ENCODE measurements at regions not wholly inside any gene's neighbourhood (a gene's known extent, or its start where the extent isn't known, plus 50 kb on each side); places are given as distances from the start of the nearest gene placed in this dataset.

DNA sequence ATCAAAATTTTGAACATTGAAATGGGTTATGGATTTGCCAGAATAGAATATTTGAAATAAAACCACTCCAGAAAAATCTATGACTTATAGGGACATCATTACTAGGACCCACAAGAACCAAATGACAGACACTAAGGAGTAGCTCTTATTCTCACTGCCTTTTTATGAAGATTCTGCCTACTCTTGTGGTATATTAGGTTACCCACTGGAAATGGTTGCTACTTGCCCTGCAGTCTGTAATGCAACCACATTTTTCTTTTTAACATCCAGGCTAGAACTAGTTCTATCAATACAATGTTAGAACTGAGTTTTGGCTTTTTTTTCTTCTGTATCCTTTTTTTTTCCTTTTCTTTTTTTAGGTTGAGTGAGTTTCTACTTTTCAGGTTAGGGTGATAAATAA lies 158.9 kb downstream of the PPP1R2C start:
- DNase-seq (ENCODE audit: low spot score), result no peak

DNA sequence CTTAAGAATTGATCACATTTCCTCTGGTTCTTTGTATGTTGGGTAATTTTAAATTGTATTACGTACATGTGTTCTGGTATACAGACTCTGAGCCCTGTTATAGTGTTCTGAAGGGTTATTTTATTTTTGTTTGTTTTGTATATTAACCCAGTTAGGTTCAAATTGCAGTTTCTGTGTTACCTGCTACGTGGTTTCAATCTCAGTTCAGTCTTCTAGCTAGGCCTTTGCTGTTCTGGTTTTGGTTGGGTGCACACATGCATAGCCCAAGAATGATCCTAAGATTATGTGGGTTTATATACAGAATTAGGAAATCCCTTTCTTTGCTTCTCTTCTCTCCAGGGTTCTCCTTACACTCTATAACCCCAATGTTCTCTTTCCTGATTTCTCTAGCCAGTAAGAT lies 161.0 kb downstream of the PPP1R2C start:
- DNase-seq (ENCODE audit: low spot score), result no peak

DNA sequence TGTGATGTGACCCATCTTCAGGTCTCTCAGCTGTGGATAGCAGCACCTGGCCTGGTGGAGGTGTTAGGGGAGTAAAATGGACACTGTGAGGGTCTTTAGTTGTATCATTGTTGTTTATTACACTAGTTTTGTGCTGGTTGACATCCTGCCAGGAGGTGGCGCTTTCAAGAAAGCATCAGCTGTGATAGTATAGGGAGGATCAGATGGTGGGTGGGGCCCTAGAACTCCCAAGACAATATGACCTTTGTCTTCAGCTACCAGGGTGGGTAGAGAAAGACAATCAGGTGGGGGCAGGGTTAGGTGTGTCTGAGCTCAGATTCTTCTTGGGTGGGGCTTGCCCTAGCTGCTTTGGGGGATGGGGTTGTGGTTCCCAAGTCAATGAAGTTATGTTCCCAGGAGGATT lies 162.8 kb downstream of the PPP1R2C start:
- peak; percentile 2 for DNase-seq (ENCODE audit: low spot score)

DNA sequence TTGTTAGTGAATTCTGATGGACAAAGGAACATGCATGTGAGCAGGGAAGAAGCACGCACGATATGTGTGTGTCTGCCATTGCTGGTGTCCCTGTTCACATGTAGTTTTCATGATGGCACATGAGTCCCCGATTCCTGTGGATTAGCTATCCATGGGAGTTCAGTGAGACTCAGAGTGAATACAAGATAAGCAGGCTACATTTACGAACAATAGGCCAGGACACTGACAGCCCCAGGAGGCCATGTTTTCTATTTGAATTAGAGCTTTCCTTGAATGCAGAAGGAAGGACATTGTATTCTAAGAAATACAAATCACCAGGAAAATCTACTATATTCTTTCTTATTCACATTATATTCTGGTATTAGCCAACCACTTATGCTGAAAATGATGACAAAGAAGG lies 171.4 kb downstream of the PPP1R2C start:
- DNase-seq (ENCODE audit: low spot score), result no peak

DNA sequence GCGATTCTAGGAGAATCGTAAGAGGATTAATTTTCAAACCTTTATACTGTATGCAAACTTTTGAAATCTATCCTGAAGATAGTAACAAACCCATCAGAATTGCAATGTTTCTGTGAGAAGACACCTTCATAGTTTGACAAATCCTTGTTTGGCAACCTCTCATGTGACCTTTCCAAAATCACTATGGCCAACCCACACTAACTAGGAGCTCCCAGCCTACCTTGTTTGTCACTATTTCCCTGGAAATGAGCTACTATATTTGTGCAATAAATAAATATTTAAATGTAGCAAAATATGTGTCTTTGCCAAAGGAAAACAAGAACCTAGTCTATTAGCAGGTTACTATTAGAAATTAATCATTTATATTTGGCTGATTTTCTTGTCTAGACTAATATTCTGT lies 173.7 kb downstream of the PPP1R2C start:
- DNase-seq (ENCODE audit: low spot score), result no peak

DNA sequence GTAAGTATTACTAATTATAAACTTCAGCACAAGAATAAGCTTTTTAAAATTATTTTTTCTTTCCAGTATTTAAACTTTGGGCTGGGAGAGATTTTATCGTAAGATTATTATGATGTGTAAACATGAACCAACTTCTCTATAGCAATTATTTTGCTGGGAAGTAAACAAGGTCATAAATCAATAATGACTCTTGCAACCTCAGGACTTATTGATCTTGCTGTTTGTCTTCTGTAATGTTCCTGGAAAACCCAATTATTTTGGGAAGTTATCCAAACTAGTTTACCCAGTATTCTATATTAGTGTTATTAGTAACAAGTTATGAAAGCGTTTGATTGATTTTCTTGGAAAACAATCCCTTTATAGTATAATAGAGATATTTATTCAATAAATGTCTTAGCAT lies 174.9 kb downstream of the PPP1R2C start:
- no peak for DNase-seq (ENCODE audit: low spot score)

DNA sequence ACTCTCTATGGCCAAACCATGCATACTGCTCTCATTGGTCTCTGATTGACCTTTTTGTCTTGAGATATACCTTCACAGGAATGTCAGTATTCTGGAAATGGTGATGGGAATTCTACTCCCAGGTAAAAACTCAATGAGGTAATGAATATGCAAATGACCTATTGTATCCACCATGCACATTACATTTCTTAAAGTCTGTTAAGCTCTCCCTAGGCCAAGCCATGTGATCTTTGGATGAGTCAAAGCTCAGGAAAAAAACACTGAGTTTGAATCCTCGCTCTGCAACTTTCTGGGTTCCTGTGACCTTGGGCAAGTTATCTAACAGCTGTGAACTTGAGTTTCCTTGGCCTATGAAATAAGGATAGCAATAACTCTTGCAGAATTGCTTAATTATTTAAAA lies 175.4 kb downstream of the PPP1R2C start:
- no peak for DNase-seq (ENCODE audit: low spot score)

DNA sequence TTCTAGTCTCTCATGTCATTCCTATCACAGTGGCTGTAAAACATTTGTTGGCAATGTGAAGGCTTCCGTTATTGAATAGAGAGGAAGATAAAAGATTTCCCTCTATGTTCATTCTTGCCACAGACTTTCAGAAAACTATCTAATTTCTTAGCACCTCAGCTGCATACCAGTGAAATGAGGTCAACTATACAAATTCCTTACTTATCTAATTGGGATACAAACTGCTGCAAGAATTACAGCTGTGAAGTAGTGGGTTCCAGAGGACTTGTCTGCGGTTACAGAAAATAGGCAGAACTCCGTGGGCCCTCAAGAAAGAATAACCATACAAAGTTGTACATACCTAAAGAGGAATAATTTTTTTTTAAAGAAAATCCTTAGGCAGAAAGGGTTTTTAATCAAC lies 175.8 kb downstream of the PPP1R2C start:
- DNase-seq (ENCODE audit: low spot score), result no peak

DNA sequence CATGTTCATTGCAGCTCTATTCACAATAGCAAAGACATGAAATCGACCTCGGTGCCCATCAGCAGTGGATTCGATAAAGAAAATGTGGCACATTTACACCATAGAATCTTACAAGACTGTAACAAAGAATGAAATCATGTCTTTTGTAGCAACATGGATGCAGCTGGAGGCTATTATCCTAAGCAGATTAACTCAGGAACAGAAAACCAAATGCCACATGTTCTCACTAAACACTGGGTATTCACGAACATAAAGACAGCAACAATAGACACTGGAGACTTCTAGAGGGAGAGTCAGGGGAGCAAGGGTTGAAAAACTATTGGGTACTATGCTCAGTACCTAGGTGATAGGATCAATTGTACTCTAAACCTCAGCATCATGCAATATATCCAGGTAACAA lies 180.5 kb downstream of the PPP1R2C start:
- no peak for DNase-seq (ENCODE audit: low spot score)

DNA sequence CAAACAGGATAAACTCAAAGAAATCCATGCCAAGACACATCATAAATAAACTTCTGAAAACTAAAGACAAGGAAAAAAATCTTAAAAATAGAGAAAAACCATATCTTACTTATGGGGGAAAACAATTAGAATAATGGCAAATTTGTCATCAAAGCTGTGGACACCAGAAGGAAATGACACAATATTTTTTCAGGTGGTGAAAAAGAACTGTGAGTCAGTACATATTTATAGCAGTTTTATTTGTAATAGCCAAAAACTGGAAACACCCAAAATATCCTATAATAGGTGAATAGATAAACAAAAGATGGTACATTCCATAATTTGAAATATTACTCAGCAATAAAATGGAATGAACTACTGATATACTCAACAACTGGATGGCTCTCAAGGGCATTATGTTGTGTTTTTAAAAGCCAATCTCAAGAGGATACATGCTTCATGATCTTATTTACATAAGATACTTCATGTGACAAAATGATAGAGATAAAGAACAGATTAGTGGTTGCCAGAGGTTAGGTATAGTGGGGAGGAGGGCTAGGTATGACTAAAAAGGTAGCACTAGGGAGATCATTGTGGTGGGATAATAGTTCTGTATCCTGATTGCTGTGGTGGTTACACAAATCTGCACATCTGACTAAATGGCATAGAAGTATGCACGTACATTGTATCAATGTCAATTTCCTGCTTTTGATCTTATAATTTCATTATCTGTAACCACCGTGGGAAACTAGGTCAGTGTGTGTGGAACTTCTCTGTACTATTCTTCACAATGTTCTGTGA lies 191.9 kb downstream of the PPP1R2C start:
- no peak for DNase-seq (ENCODE audit: low spot score)

DNA sequence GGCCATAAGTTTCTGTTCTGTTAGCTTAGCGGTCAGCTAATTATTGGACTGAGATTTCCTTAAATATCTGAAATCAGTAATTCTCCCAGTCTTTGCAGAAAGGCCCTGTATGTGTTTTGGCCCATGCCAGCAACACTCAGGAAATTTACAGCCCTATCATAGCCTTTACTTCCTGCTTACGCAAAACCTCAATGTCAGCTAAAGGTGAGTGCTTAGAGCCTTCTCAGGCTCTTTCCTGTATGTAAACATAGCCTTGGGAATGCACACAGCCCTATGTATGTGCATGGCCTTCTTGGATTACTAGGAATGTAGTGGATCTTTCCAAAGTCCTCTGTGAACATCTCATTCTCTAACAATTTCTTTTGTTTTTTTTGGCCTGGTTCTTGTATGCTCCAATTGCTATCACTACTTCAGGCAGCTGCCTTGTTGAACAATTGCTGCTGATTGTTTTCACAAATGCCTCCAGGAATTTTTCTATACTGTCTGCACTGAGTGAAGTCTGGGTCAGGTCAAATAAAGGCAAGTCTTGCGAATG lies 200.0 kb downstream of the PPP1R2C start:
- DNase-seq (ENCODE audit: low spot score), result no peak

DNA sequence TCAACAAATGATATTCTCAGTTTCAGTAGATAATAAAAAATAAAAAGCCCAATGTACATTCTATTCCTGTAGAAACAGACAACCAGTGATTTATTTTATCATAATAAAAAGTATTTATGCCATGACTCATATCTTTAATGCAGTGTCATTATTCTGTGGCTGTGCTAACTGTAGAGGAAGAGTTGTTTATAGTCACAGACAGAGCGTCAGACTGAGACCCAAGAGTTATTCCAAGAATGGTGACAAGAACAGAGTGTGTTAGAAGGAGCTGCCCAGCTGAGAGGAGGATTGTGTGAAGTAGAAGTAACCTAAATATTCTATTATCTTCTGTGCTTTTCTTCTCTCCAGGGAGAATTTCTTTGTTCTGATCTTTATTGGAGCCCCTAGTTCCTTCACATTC lies 210.7 kb downstream of the PPP1R2C start:
- no peak for DNase-seq (ENCODE audit: low spot score)

DNA sequence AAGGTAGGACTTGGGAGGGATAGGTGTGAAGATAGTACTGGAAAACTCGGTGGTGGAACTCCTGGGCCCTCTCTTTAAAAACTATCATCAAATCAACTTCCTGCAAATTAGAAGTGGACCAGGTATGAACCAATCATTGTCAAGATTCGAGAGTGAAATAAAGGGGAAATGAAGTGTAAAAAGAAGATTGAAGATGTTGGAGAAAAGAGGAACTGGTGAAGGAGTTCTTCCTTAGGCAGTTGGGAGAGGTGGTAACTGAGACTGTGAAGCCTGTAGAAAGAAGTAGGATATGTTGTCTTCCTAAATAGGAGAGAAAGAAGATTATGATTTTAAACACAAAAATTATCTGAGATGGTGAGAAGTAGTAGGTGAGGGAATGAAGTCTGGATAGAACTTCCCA lies 212.2 kb downstream of the PPP1R2C start:
- DNase-seq (ENCODE audit: low spot score), result no peak

DNA sequence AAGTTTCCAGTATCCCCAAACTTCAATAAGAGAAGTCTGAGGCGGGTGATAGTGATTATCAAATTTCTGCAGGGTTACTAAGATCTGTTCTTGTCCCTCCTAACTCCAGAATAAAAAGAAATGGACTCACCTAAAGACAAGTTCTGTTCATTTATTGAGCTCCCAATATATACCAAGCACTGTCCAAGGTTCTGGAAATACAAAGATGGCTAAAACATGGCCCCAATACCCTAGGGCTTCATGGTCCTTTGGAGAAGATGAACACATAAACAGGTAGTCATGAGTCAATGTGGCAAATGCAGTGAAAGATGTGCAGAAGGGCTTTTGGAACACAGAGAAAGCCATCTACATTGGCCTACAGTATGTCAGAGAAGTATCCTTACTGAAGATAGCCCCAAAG lies 231.2 kb downstream of the PPP1R2C start:
- no peak for DNase-seq (ENCODE audit: low spot score)

DNA sequence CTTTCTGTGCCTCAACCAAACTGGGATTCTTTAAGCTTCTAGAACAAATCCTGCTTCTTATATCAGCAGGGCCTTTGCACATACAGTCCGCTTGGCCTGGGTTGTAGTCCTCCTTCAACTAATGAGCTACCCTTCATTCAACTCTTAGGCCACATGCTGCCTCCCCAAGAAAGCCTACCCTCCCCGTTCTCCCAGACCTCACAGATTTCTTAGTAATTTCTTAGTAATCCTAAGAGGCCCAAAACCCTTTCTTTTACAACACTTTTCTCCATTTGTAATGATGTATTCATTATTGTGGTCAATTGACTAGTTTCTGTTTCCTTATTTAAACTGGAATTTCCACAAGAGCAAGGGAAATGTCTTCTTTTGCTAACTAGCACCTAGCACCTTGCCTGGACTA lies 233.1 kb downstream of the PPP1R2C start:
- no peak for DNase-seq (ENCODE audit: low spot score)

DNA sequence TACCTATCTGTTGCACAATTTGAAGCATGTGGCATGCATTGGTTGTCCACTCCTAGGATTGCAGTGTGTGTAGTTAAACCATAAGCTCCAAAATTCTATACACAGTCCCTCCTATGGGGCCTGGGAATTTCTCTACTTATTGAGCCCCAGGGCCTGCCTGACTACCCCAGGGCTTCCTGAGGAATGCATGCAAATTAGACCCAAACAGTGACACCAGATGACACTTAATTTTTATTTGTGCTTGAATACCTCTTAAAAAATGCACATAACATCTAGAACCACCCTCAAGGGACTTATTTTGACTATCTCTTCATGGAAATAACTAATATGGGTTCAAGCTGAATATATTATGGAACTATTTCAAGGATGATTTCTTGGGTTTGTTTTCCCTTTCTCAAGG lies 236.4 kb downstream of the PPP1R2C start:
- DNase-seq (ENCODE audit: low spot score), result no peak

DNA sequence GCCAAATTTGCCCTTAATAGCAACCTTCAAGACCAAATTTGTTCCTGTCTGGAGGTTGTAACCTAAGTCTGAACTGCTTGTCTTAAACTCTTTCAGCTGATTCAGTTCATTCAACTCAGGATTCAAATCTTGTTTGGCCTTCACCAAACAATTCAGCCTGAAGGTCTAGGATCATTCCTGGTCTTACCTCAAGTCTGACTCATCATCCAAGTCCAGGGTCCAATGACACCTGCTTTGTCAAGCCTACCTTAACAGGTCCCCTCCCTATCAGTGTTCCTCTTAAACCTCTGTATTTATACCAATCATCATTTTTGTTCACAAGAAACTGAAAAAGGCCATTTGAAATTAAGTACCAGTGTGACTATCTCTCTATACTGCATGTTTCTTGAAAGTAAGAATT lies 237.8 kb downstream of the PPP1R2C start:
- no peak for DNase-seq (ENCODE audit: low spot score)

DNA sequence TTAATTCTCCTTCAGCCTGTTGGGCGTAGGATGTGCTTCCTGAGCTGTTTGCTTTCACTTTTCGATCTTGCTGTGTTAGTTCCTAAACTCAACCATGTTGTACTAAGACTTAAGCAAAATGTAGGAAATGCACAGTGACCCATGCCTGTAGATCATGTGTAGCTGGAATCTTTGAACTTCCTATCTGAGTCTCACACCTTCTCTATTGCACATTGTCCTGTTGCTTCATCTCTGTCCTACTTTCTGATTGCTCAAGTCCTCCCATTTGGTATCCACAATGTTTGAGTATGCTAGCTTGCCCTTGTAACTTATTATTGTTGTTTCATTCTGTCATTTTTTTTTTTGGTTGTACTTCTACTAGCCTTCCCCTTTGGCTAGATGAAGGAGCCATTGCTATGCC lies 239.6 kb downstream of the PPP1R2C start:
- DNase-seq (ENCODE audit: low spot score), result no peak

DNA sequence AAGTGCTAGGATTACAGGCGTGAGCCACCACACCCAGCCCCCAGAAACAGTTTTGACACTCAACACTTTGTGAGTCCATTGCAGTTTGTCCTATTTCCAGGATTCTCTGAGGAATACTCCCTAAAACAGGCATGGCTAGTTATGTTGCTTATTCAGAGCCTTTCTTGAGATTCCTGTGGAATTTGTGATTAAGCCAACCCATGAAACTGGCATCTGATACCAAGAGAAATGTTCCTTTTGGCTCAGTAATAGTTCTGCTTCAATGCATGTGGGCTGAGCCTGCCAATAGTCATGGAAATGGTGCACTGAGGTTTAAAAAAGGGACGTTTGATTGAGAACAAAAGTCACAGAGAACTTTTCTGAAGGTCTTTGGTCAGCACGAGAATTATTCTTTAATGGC lies 241.7 kb downstream of the PPP1R2C start:
- no peak for DNase-seq (ENCODE audit: low spot score)

DNA sequence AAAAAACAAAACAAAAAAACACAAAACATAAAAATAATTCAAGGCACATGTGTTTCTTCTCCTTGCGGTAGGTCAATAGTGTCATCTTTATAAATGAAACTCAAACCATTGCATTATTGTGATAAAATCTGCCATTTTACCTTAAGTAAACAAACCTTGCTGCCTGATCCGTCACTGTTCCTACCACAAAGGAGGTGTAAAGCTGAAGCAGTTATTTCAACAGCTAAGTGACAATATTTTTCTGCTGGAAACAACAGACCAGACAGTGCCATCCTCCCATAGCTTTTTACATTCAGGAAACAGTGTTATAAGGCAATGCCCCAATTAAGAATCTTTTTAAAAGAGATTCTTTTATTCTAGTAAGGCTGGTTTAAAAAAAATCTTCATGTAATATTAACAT lies 242.7 kb downstream of the PPP1R2C start:
- no peak for DNase-seq (ENCODE audit: low spot score)

DNA sequence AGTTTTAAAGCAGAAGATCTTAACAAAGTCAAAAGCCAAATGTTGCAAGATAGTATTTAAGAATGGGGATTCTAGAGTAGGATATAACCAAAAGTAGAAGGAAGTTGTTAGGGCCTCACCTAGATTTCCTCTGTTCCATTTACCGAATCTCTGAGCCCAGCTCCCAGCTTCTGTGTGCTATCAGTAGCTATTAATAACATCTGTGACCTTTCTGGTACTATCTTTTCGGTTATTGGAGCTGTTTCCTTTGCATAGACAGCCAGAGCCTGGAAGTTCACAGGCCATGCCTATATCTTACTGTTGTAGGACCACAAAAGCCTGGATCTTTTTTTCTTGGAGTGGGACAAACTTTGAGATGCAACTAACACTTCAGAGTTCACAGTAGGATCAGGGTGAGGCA lies 244.2 kb downstream of the PPP1R2C start:
- DNase-seq (ENCODE audit: low spot score), result no peak

DNA sequence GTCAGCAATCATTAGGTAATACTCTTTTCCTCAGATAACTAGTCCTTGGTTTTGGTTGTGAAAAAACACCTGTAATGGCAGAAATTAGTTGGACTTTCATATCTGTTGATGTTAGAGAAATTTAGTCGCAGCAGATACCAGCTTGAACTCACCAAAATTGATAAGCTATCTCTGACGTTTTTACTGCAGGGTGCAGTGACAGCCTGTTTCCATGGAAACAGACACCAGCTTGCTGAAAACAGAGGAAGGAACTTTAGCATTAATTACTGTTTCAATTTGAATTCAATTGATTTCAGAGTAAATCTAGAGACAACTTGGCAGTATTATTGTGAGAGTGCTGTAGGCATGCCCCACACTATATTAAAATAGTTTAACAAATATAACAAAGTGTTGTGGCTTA lies 246.5 kb downstream of the PPP1R2C start:
- no peak for DNase-seq (ENCODE audit: low spot score)

DNA sequence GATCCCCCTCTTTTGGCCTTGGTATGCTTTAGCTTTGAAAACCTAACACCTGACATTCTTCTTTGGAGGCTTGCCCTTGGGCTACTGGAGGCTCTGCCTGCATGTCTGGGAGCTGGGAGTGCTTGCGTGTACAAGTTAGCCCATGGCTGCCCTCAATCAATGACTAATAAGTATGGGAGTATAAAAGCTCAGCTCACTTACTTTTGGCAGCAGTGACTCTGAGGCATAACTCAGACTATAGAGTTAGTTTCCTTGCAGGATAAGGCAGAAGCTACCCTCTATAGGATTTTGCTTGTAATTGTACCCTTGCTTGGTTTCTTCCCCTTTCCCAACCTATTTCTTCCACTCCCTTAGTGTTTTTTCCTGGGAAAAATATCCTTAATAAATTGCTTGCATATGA lies 247.9 kb downstream of the PPP1R2C start:
- no peak for DNase-seq (ENCODE audit: low spot score)

DNA sequence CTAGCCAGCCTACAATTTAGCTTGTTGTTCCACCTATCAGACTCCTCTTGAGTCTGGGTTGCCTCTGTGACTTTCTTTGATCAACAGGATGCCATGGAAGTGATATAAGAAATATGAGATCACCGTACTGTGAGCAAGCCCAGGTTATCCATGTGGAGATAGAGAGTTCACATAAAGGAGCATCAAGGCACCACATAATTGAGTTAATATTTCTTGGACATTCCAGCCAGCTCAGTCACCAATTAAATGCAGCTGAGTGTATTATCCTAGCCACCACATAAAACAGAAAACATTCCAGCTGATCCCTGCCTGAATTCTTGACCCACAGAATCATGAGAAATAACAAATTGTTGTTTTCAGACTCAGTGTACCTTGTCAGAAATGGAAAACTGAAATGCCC lies 253.6 kb downstream of the PPP1R2C start:
- DNase-seq (ENCODE audit: low spot score), result no peak
